ENCODE measurements at regions not wholly inside any gene's neighbourhood (a gene's known extent, or its start where the extent isn't known, plus 50 kb on each side); places are given as distances from the start of the nearest gene placed in this dataset.
"Not testable (repeated sequence)": the region's sequence is repeated elsewhere in the genome, so short reads cannot be mapped to it uniquely, and the experiment has no call there.

DNA sequence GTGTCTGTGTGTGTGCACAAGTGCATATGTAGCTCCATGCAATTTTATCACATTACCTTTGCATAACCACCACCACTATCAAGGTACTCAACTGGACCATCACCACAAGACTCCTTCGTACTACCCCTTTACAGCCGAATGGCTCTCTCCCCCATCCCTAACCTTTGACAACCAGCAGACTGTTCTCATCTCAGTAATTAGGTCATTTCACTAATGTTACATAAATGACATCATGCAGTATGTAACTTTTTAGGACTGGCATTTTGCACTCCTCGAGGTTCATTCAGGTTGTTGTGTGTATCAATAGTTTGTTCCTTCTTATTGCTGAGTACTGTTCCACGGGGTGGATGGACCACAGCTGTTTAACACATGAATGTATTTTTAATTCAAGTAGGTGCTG is 121.8 kb upstream of the SLC6A11 start:
- no peak overlapping the region for H3K4me3 ChIP-seq (ENCODE audit: low read depth, low read length)
- DNase-seq (ENCODE audit: low read depth) = no peak
- TF ChIP-seq, protein P1, sequence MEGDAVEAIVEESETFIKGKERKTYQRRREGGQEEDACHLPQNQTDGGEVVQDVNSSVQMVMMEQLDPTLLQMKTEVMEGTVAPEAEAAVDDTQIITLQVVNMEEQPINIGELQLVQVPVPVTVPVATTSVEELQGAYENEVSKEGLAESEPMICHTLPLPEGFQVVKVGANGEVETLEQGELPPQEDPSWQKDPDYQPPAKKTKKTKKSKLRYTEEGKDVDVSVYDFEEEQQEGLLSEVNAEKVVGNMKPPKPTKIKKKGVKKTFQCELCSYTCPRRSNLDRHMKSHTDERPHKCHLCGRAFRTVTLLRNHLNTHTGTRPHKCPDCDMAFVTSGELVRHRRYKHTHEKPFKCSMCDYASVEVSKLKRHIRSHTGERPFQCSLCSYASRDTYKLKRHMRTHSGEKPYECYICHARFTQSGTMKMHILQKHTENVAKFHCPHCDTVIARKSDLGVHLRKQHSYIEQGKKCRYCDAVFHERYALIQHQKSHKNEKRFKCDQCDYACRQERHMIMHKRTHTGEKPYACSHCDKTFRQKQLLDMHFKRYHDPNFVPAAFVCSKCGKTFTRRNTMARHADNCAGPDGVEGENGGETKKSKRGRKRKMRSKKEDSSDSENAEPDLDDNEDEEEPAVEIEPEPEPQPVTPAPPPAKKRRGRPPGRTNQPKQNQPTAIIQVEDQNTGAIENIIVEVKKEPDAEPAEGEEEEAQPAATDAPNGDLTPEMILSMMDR (IDR thresholded peaks at IDR 0.05; ENCODE audit: low read depth, low read length, missing control alignments) = no peak

DNA sequence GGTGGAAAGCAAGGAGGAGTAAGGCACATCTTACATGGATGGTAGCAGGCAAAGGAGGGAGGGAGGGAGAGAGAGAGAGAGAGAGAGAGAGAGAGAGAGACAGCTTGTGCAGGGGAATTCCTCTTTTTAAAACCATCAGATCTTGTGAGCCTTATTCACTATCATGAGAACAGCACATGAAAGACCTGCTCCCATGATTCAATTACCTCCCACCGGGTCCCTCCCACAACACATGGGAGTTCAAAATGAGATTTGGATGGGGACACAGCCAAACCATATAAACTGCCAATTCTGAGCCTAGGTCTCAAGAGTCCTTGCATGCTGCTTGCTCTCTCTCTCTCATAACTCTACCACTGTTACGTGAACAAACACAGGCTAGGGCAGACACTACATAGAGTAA is 120.8 kb upstream of the SLC6A11 start:
- not testable (repeated sequence) for H3K4me3 ChIP-seq (ENCODE audit: low read depth, low read length); DNase-seq (ENCODE audit: low read depth)

DNA sequence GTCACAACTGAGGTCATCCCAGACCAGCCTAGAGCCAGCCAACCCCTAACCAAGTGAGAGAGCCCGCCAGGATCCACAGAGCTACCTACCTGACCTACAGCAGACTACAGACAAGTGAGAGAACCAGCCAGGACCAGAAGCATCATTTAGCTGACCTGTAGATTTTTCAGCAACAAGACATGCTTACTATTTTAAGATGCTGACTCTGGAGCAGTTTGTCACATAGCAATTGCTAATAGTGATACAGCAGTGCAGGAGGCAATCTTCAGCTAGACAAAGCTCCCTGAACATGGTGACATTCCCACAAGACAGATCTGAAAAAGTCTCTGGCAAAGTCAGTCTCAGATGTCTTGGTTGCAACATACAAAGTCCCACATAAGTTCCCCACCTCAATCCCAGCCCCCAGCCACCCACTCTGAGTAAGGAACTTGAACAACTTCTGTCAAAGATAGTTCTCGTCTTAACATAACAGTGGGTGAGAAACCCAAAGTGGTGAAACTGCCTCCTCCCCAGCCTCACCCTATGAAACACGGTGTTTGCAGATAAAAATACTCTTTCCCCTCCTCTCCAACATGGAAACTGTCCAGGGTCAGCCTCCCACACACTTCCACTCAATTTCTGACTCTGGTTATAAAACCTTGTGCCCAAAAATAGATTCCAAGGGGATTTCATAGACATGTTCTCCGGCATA is 120.3 kb upstream of the SLC6A11 start:
- no peak overlapping the region for H3K4me3 ChIP-seq (ENCODE audit: low read depth, low read length)
- no peak for DNase-seq (ENCODE audit: low read depth)
- TF ChIP-seq, protein P1 (IDR thresholded peaks at IDR 0.05; ENCODE audit: low read depth, low read length, missing control alignments) = no peak

DNA sequence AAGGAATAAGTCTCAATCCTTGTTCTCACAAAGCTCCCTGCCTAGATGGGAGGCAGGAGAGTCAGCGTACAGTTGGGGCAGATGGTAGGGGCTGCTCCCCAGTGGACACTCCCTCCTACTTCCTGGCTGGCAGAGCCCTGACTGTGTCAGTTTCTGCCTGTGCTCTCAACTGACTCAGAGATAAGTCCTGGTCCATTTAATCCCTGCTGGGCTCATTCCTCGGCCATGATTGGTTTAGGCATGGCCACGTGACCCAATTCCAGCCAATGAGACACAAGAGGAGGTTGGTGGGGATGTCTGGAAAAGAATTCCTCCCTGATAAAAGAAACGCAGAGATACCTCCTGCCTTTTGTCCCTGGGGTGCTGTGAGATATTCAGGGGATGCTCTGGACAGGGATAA is 118.1 kb upstream of the SLC6A11 start:
- H3K4me3 ChIP-seq (ENCODE audit: low read depth, low read length) = no peak overlapping the region
- TF ChIP-seq, protein P1 (IDR thresholded peaks at IDR 0.05; ENCODE audit: low read depth, low read length, missing control alignments) = no peak
- DNase-seq (ENCODE audit: low read depth) = no peak

DNA sequence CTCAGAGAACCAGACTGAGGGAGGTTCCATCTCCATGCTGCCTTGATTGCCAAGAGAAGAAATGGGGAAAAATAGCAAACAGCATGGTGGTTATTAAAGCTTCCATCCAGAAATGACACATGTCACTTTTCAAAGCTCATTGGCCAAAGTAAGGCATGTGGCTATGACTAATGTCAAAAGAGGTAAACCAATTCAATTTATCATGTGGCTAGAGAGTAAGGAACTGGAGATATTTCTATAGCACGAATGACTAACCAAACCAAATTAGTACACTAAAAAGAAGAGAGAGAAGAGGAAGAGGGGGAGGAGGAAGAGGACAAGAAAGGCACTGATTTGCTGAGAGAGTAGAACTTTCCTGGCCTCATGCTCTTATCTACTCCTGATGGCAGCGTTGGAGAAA is 115.2 kb upstream of the SLC6A11 start:
- TF ChIP-seq, protein P1 (IDR thresholded peaks at IDR 0.05; ENCODE audit: low read depth, low read length, missing control alignments) = no peak
- DNase-seq (ENCODE audit: low read depth) = no peak
- H3K4me3 ChIP-seq (ENCODE audit: low read depth, low read length) = no peak overlapping the region

DNA sequence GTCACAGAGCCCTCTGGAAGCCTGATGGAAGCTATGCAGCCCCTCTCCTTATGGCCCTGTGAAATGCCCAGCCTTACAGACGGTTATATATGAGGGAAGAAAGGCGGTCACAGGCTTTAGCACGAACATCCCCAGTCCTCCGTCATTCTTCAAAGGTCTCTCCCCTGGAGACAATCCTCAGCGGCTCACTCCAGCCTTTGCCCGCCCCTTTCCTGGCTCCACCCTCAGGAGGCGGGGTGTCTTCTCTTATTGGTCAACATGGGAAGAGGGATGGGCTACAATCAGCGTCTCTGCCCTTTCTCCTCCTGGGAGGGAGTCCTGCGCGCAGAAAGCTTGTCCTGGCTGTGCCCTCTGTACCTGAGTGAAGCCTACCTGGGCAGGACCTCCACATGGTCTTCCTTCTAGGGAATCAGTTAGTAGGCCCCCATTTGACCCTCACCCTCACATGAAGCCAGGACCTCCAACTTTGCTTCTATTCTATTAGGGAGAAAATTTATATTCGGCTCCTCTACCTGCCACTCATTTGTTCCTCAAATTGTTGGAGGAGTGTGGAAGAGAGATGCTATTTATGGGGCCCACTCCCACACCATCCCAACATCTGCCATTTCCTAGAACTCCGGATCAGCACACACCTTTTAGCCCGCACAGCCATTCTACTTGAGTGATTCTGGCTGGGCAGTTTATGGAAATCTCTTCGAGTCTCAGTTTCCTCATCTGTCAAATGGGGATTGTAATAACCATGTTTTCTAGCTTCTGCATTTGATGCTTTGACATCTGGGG is 112.9 kb upstream of the SLC6A11 start:
- TF ChIP-seq, protein P1 (IDR thresholded peaks at IDR 0.05; ENCODE audit: low read depth, low read length, missing control alignments) = no peak
- no peak for DNase-seq (ENCODE audit: low read depth)
- no peak overlapping the region for H3K4me3 ChIP-seq (ENCODE audit: low read depth, low read length)

DNA sequence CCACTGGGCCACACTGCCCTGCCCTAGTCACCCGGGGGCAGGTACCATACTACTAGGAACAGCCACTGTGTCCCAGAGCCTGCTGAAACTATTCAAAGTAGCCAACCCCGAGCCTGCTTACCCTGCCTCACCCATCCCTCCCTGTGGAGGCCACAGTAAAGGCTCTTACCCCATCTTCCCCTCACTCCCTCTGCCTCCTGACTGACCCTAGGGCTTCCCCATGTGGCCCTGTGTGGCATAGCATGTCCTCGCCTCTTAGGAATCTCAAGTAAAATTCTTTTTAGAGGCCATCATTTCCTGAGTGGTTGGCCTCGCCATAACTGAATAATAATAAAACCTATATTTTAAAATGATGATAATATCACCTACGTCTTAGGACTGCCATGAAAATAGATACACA is 112.2 kb upstream of the SLC6A11 start:
- no peak overlapping the region for H3K4me3 ChIP-seq (ENCODE audit: low read depth, low read length)
- TF ChIP-seq, protein P1 (IDR thresholded peaks at IDR 0.05; ENCODE audit: low read depth, low read length, missing control alignments) = peak; percentile 43
- DNase-seq (ENCODE audit: low read depth) = no peak

All from GM12864 (cell line).